ENCODE measurements at regions not wholly inside any gene's neighbourhood (a gene's known extent, or its start where the extent isn't known, plus 50 kb on each side); places are given as distances from the start of the nearest gene placed in this dataset.

GRCh38 chr1:30485072-30485471, 238.3 kb downstream of the MATN1 start:
- H3K27me3 Mint-ChIP-seq (ENCODE audit: insufficient read depth, unreplicated experiment): no peaks in the 10 kb centered on the region
- no peaks in the 10 kb centered on the region for H3K4me1 ChIP-seq
- H3K9me3 ChIP-seq: no peaks in the 10 kb centered on the region

GRCh38 chr1:30484668-30485067, 238.7 kb downstream of the MATN1 start:
- Mint-ChIP-seq H3K27ac (ENCODE audit: unreplicated experiment) (no peak overlapping the region), H3K27me3 (ENCODE audit: insufficient read depth, unreplicated experiment) (no peaks in the 10 kb centered on the region), H3K36me3 (ENCODE audit: insufficient read depth, unreplicated experiment) (no peaks in the 10 kb centered on the region), H3K4me3 (ENCODE audit: unreplicated experiment) (no peak overlapping the region), H3K4me1 (ENCODE audit: low read depth, unreplicated experiment) (no peaks in the 10 kb centered on the region), H3K9me3 (ENCODE audit: unreplicated experiment) (peaks cover 18% of the 10 kb centered on the region)
- ChIA-PET CTCF (no interaction called here), POLR2A (no interaction called here)
- no peaks in the 10 kb centered on the region for H3K4me1 ChIP-seq
- no peaks in the 10 kb centered on the region for H3K27me3 ChIP-seq (replicated peaks; ENCODE audit: control insufficient read depth, insufficient read depth, low read length)
- no peak overlapping the region for H3K4me3 ChIP-seq (ENCODE audit: low read depth, low read length)
- H3K9me3 ChIP-seq: no peaks in the 10 kb centered on the region
- H3K36me3 ChIP-seq (ENCODE audit: control insufficient read depth, insufficient read depth, low read length): no peaks in the 10 kb centered on the region
- TF ChIP-seq, protein P1, sequence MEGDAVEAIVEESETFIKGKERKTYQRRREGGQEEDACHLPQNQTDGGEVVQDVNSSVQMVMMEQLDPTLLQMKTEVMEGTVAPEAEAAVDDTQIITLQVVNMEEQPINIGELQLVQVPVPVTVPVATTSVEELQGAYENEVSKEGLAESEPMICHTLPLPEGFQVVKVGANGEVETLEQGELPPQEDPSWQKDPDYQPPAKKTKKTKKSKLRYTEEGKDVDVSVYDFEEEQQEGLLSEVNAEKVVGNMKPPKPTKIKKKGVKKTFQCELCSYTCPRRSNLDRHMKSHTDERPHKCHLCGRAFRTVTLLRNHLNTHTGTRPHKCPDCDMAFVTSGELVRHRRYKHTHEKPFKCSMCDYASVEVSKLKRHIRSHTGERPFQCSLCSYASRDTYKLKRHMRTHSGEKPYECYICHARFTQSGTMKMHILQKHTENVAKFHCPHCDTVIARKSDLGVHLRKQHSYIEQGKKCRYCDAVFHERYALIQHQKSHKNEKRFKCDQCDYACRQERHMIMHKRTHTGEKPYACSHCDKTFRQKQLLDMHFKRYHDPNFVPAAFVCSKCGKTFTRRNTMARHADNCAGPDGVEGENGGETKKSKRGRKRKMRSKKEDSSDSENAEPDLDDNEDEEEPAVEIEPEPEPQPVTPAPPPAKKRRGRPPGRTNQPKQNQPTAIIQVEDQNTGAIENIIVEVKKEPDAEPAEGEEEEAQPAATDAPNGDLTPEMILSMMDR (IDR thresholded peaks at IDR 0.05; ENCODE audit: insufficient read depth in 1 of 2, low read depth in 1 of 2, low read length in 1 of 2, severe bottlenecking in 1 of 2, unreplicated experiment in 1 of 2): no peak
- intact Hi-C loops (cut with micrococcal nuclease; ENCODE audit: unreplicated experiment): no loop called here
- no peak for DNase-seq
- BruUV-seq (replicated peaks): no TSS peak

More at GRCh38 chr1:30485072-30485471, 238.3 kb downstream of the MATN1 start:
- TF ChIP-seq, protein P1 (IDR thresholded peaks at IDR 0.05; ENCODE audit: insufficient read depth in 1 of 2, low read depth in 1 of 2, low read length in 1 of 2, severe bottlenecking in 1 of 2, unreplicated experiment in 1 of 2): no peak
- no peaks in the 10 kb centered on the region for H3K36me3 Mint-ChIP-seq (ENCODE audit: insufficient read depth, unreplicated experiment)
- no peak overlapping the region for H3K4me3 Mint-ChIP-seq (ENCODE audit: unreplicated experiment)
- Histone ChIP-seq H3K36me3 (ENCODE audit: control insufficient read depth, insufficient read depth, low read length) (no peaks in the 10 kb centered on the region), H3K4me3 (ENCODE audit: low read depth, low read length) (no peak overlapping the region), H3K27me3 (replicated peaks; ENCODE audit: control insufficient read depth, insufficient read depth, low read length) (no peaks in the 10 kb centered on the region)
- intact Hi-C loops (cut with micrococcal nuclease; ENCODE audit: unreplicated experiment): no loop called here
- DNase-seq: no peak
- ChIA-PET POLR2A (no interaction called here), CTCF (no interaction called here)
- no TSS peak for BruUV-seq (replicated peaks)
- H3K9me3 Mint-ChIP-seq (ENCODE audit: unreplicated experiment): peaks cover 18% of the 10 kb centered on the region
- H3K4me1 Mint-ChIP-seq (ENCODE audit: low read depth, unreplicated experiment): no peaks in the 10 kb centered on the region
- no peak overlapping the region for H3K27ac Mint-ChIP-seq (ENCODE audit: unreplicated experiment)

DNA sequence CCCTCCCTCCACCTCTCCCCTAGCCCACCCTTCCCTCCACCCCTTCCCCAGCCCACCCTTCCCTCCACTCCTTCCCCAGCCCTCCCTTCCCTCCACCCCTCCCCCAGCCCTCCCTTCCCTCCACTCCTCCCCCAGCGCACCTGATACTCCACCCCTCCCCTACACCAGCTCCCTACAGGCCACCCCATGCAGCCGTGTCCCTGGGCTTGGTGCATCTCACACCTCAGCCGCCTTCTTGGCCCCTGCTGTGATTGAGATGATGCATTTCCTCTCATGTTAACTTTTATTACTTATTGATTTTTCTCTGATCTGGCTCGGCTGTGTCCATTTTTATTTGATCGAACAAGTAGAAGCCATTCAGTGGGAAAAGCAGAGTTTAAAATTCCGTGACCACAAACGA, 243.8 kb downstream of the MATN1 start:
- intact Hi-C loops (cut with micrococcal nuclease; ENCODE audit: unreplicated experiment): no loop called here
- Histone ChIP-seq H3K27me3 (replicated peaks; ENCODE audit: control insufficient read depth, insufficient read depth, low read length) (no peaks in the 10 kb centered on the region), H3K4me1 (no peaks in the 10 kb centered on the region), H3K36me3 (ENCODE audit: control insufficient read depth, insufficient read depth, low read length) (no peaks in the 10 kb centered on the region), H3K4me3 (ENCODE audit: low read depth, low read length) (no peak overlapping the region), H3K9me3 (no peaks in the 10 kb centered on the region)
- Mint-ChIP-seq H3K4me3 (ENCODE audit: unreplicated experiment) (no peak overlapping the region), H3K36me3 (ENCODE audit: insufficient read depth, unreplicated experiment) (no peaks in the 10 kb centered on the region), H3K27ac (ENCODE audit: unreplicated experiment) (no peak overlapping the region), H3K9me3 (ENCODE audit: unreplicated experiment) (peaks cover 18% of the 10 kb centered on the region), H3K4me1 (ENCODE audit: low read depth, unreplicated experiment) (no peaks in the 10 kb centered on the region), H3K27me3 (ENCODE audit: insufficient read depth, unreplicated experiment) (no peaks in the 10 kb centered on the region)
- DNase-seq: no peak
- CTCF ChIA-PET: no interaction called here
- TF ChIP-seq, protein P1 (IDR thresholded peaks at IDR 0.05; ENCODE audit: insufficient read depth in 1 of 2, low read depth in 1 of 2, low read length in 1 of 2, severe bottlenecking in 1 of 2, unreplicated experiment in 1 of 2): no peak
- no TSS peak for BruUV-seq (replicated peaks)
- POLR2A ChIA-PET: no interaction called here
